Uterus (tissue), 2 donors: ENCODE measurements at regions not wholly inside any gene's neighbourhood (a gene's known extent, or its start where the extent isn't known, plus 50 kb on each side); places are given as distances from the start of the nearest gene placed in this dataset.

ENCODE experiments used
- CTCF ChIP-seq, 4 experiments: fragments of 200-600 bp in 2 of 4; fragments of 450-650 bp in 2 of 4; sonication (generic) in 2 of 4; IDR thresholded peaks; one replicate each; pipeline ENCODE4 v1.5.1; 2016 to 2019; ENCODE audit warnings: antibody characterized with exemption in 4 of 4, mild to moderate bottlenecking in 2 of 4, moderate library complexity in 1 of 4
- POLR2A ChIP-seq, 2 donors: fragments of 450-650 bp; IDR thresholded peaks; one replicate each; pipeline ENCODE4 v1.6.1; 2016; ENCODE audit warnings: antibody characterized with exemption in 2 of 2, mild to moderate bottlenecking in 1 of 2, moderate library complexity in 1 of 2

- TF ChIP-seq POLR2A (IDR thresholded peaks at IDR 0.05) (no peak), CTCF (IDR thresholded peaks at IDR 0.05) (no peak)
Measured at GRCh38 chr2:3956892-3957291, 253.5 kb downstream of the DCDC2C start.
